H9 (cell line): ENCODE measurements at regions not wholly inside any gene's neighbourhood (a gene's known extent, or its start where the extent isn't known, plus 50 kb on each side); places are given as distances from the start of the nearest gene placed in this dataset.

ENCODE experiments used
- DNase-seq: peaks from one replicate; pipeline ENCODE4 v3.0.0-alpha.2; 2017
- H2AFZ ChIP-seq: one replicate; pipeline ENCODE4 v1.6.1; 2013; ENCODE audit warnings: mild to moderate bottlenecking, low read length, control low read depth, moderate library complexity
- H2AK5ac ChIP-seq: 2 replicates; pipeline ENCODE4 v1.6.1; 2013; ENCODE audit warnings: low read length, control low read depth, mixed read lengths; ENCODE audit not compliant: insufficient read length
- H2BK120ac ChIP-seq: one replicate; pipeline ENCODE4 v1.6.1; 2013; ENCODE audit warnings: low read depth, mild to moderate bottlenecking, low read length, control low read depth, inconsistent platforms; ENCODE audit not compliant: poor library complexity, severe bottlenecking
- H2BK12ac ChIP-seq: 2 replicates; pipeline ENCODE4 v1.6.1; 2013; ENCODE audit warnings: low read length, control low read depth, mixed read lengths, low read depth; ENCODE audit not compliant: insufficient read length
- H2BK15ac ChIP-seq: 2 replicates; pipeline ENCODE4 v1.6.1; 2013; ENCODE audit warnings: low read depth, low read length, control low read depth
- H2BK20ac ChIP-seq: one replicate; pipeline ENCODE4 v1.6.1; 2013; ENCODE audit warnings: low read depth, mild to moderate bottlenecking, low read length, control low read depth, inconsistent platforms; ENCODE audit not compliant: poor library complexity, severe bottlenecking
- H2BK5ac ChIP-seq: 2 replicates; pipeline ENCODE4 v1.6.1; 2013; ENCODE audit warnings: low read length, control low read depth, mixed read lengths; ENCODE audit not compliant: insufficient read length
- H3K14ac ChIP-seq: 2 replicates; pipeline ENCODE4 v1.6.1; 2013; ENCODE audit warnings: low read length, control low read depth; ENCODE audit not compliant: insufficient read depth
- H3K18ac ChIP-seq: 2 replicates; pipeline ENCODE4 v1.6.1; 2013; ENCODE audit warnings: low read depth, mild to moderate bottlenecking, mixed read lengths, low read length, control low read depth; ENCODE audit not compliant: insufficient read length
- H3K23ac ChIP-seq: 2 replicates; pipeline ENCODE4 v1.6.1; 2013; ENCODE audit warnings: low read length, control low read depth, mixed read lengths, low read depth; ENCODE audit not compliant: insufficient read length
- H3K23me2 ChIP-seq: 2 replicates; pipeline ENCODE4 v1.6.1; 2013; ENCODE audit warnings: low read depth, mild to moderate bottlenecking, mixed read lengths, low read length, control low read depth; ENCODE audit not compliant: insufficient read length, poor library complexity, severe bottlenecking
- H3K27ac ChIP-seq: 2 replicates; pipeline ENCODE4 v1.5.1; 2013; ENCODE audit warnings: low read length, control low read depth, mixed read lengths, low read depth; ENCODE audit not compliant: insufficient read length
- H3K27me3 ChIP-seq: 2 replicates; pipeline ENCODE4 v1.6.1; 2013; ENCODE audit warnings: low read length, control low read depth, inconsistent platforms; ENCODE audit not compliant: insufficient read depth
- H3K4ac ChIP-seq: 2 replicates; pipeline ENCODE4 v1.6.1; 2013; ENCODE audit warnings: low read depth, mild to moderate bottlenecking, control low read depth, inconsistent platforms, low read length, moderate library complexity
- H3K4me1 ChIP-seq: 2 replicates; pipeline ENCODE4 v1.6.1; 2013; ENCODE audit warnings: low read length, control low read depth, inconsistent platforms; ENCODE audit not compliant: insufficient read depth
- H3K4me2 ChIP-seq: 2 replicates; pipeline ENCODE4 v1.6.1; 2013; ENCODE audit warnings: low read length, control low read depth, mixed read lengths; ENCODE audit not compliant: insufficient read length, insufficient read depth
- H3K56ac ChIP-seq: 2 replicates; pipeline ENCODE4 v1.6.1; 2013; ENCODE audit warnings: low read depth, mild to moderate bottlenecking, mixed read lengths, low read length, control low read depth; ENCODE audit not compliant: insufficient read length
- H3K79me1 ChIP-seq: 2 replicates; pipeline ENCODE4 v1.6.1; 2013; ENCODE audit warnings: low read depth, mild to moderate bottlenecking, moderate library complexity, low read length, control low read depth, inconsistent platforms; ENCODE audit not compliant: insufficient read depth, poor library complexity, severe bottlenecking
- H3K79me2 ChIP-seq: 2 replicates; pipeline ENCODE4 v1.6.1; 2013; ENCODE audit warnings: low read length, control low read depth, inconsistent platforms; ENCODE audit not compliant: insufficient read depth
- H3K9ac ChIP-seq: 2 replicates; pipeline ENCODE4 v1.6.1; 2013; ENCODE audit warnings: low read length, control low read depth, mixed read lengths; ENCODE audit not compliant: insufficient read length; ENCODE audit errors: extremely low read depth
- H3K9me3 ChIP-seq: one replicate; pipeline ENCODE4 v1.6.1; 2013; ENCODE audit warnings: low read depth, low read length, inconsistent platforms; ENCODE audit not compliant: control insufficient read depth
- H3T11ph ChIP-seq: one replicate; pipeline ENCODE4 v1.6.1; 2013; ENCODE audit warnings: mild to moderate bottlenecking, low read length, control low read depth, inconsistent platforms
- H4K20me1 ChIP-seq: one replicate; pipeline ENCODE4 v1.6.1; 2013; ENCODE audit not compliant: control insufficient read depth, insufficient read length, insufficient read depth
- H4K5ac ChIP-seq: 2 replicates; pipeline ENCODE4 v1.6.1; 2013; ENCODE audit warnings: low read depth, mild to moderate bottlenecking, mixed read lengths, low read length, control low read depth; ENCODE audit not compliant: insufficient read length
- H4K8ac ChIP-seq: replicated peaks from 2 replicates; pipeline ENCODE4 v1.6.1; 2013; ENCODE audit warnings: low read length, control low read depth, mixed read lengths, low read depth; ENCODE audit not compliant: insufficient read length
- H4K91ac ChIP-seq: 2 replicates; pipeline ENCODE4 v1.6.1; 2013; ENCODE audit warnings: low read depth, mild to moderate bottlenecking, moderate library complexity, mixed read lengths, low read length, control low read depth; ENCODE audit not compliant: insufficient read length
- H3K27ac Mint-ChIP-seq, 3 experiments: 2 replicates in 2 of 3; 3 replicates in 1 of 3; pipeline ENCODE4 v1.8.0; 2020 to 2021; ENCODE audit warnings: mixed read lengths in 3 of 3, mild to moderate bottlenecking in 1 of 3, moderate library complexity in 1 of 3
- H3K27me3 Mint-ChIP-seq: 2 replicates; pipeline ENCODE4 v1.8.0; 2021; ENCODE audit warnings: low read depth, mild to moderate bottlenecking, moderate library complexity, mixed read lengths
- H3K36me3 Mint-ChIP-seq, 3 experiments: 2 replicates in 2 of 3; 3 replicates in 1 of 3; pipeline ENCODE4 v1.8.0; 2020 to 2021; ENCODE audit warnings: low read depth in 3 of 3, mixed read lengths in 3 of 3; ENCODE audit not compliant: insufficient read depth in 1 of 3
- H3K4me1 Mint-ChIP-seq, 2 experiments: 2 replicates each; pipeline ENCODE4 v1.8.0; 2020; ENCODE audit warnings: mixed read lengths in 2 of 2
- H3K4me3 Mint-ChIP-seq, 2 experiments: 2 replicates in 1 of 2; 3 replicates in 1 of 2; pipeline ENCODE4 v1.8.0; 2020 to 2021; ENCODE audit warnings: mild to moderate bottlenecking in 2 of 2, mixed read lengths in 2 of 2, moderate library complexity in 1 of 2
- H3K9me3 Mint-ChIP-seq, 2 experiments: 2 replicates in 1 of 2; 3 replicates in 1 of 2; pipeline ENCODE4 v1.8.0; 2020; ENCODE audit warnings: mild to moderate bottlenecking in 2 of 2, mixed read lengths in 2 of 2, moderate library complexity in 1 of 2
- WGBS: extraction: QIAGEN DNeasy Blood & Tissue Kit; methylation state at CpG from one replicate; pipeline ENCODE4 v1.1.7; 2013; ENCODE audit warnings: missing lambda C conversion rate, low lambda C conversion rate, mixed read lengths; ENCODE audit not compliant: insufficient read length; ENCODE audit errors: extremely low coverage; 5-methylcytosine and 5-hydroxymethylcytosine counted together
- TF ChIP-seq, protein P1 (sequence below): fragments of 200-600 bp; sonication (generic); conservative IDR thresholded peaks from 3 replicates; pipeline ENCODE4 v1.8.0; 2021; ENCODE audit warnings: antibody characterized with exemption, mild to moderate bottlenecking

- H3K56ac ChIP-seq, result no peak overlapping the region
- no peak overlapping the region for H4K91ac ChIP-seq
- H3K14ac ChIP-seq, result no peak overlapping the region
- H2AFZ ChIP-seq, result no peak overlapping the region
- no peak overlapping the region for H4K8ac ChIP-seq
- no peak overlapping the region for H2BK20ac ChIP-seq
- no peak overlapping the region for H3K18ac ChIP-seq
- no peaks in the 10 kb centered on the region for H3K4me1 ChIP-seq
- no CpG with 5 or more reads among the region's 2 CpGs for WGBS
- no peaks in the 10 kb centered on the region for H3K23me2 ChIP-seq
- DNase-seq, result no peak
- H3K79me1 ChIP-seq, result no peaks in the 10 kb centered on the region
- Mint-ChIP-seq H3K9me3 (no peaks in the 10 kb centered on the region; a peak in 1 of 5 replicates), H3K4me1 (no peaks in the 10 kb centered on the region), H3K27ac (no peak overlapping the region), H3K36me3 (no peaks in the 10 kb centered on the region), H3K27me3 (no peaks in the 10 kb centered on the region), H3K4me3 (no peak overlapping the region)
- H3K79me2 ChIP-seq, result no peaks in the 10 kb centered on the region
- no peaks in the 10 kb centered on the region for H3K9me3 ChIP-seq
- no peak overlapping the region for H2BK5ac ChIP-seq
- H2BK12ac ChIP-seq, result no peak overlapping the region
- H2AK5ac ChIP-seq, result no peak overlapping the region
- H3K23ac ChIP-seq, result no peak overlapping the region
- H3K4me2 ChIP-seq, result no peak overlapping the region
- TF ChIP-seq, protein P1, sequence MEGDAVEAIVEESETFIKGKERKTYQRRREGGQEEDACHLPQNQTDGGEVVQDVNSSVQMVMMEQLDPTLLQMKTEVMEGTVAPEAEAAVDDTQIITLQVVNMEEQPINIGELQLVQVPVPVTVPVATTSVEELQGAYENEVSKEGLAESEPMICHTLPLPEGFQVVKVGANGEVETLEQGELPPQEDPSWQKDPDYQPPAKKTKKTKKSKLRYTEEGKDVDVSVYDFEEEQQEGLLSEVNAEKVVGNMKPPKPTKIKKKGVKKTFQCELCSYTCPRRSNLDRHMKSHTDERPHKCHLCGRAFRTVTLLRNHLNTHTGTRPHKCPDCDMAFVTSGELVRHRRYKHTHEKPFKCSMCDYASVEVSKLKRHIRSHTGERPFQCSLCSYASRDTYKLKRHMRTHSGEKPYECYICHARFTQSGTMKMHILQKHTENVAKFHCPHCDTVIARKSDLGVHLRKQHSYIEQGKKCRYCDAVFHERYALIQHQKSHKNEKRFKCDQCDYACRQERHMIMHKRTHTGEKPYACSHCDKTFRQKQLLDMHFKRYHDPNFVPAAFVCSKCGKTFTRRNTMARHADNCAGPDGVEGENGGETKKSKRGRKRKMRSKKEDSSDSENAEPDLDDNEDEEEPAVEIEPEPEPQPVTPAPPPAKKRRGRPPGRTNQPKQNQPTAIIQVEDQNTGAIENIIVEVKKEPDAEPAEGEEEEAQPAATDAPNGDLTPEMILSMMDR, result no peak
- H4K20me1 ChIP-seq, result no peaks in the 10 kb centered on the region
- H3K9ac ChIP-seq, result no peak overlapping the region
- H4K5ac ChIP-seq, result no peak overlapping the region
- H3K4ac ChIP-seq, result no peak overlapping the region
- H3K27ac ChIP-seq, result no peak overlapping the region
- H2BK120ac ChIP-seq, result no peak overlapping the region
- no peak overlapping the region for H2BK15ac ChIP-seq
- no peaks in the 10 kb centered on the region for H3K27me3 ChIP-seq
- H3T11ph ChIP-seq, result no peak overlapping the region
Measured at GRCh38 chr2:41597680-41598079, 450.1 kb upstream of the PKDCC start.
